ENCODE measurements at regions not wholly inside any gene's neighbourhood (a gene's known extent, or its start where the extent isn't known, plus 50 kb on each side); places are given as distances from the start of the nearest gene placed in this dataset.

DNA sequence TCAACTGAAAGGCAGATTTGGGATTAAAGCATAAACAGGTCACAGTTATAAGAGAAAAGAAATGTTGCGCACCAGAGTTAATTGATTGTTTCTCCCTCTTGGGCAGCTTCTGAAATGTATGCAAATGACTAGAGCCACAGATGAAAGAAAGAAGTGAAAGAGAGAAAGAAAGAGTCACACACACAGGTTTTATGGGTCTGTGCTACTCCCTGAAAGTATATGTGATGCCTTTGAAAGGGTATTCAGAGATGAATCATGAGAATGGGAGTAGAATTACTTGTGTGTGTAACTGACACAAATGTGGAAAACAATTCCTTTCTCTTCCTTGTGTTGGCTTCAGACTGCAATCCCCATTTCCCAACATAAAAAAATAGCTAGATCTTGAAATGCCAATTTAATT, 196.9 kb downstream of the FOXA2 start:
- TF ChIP-seq, protein P1, sequence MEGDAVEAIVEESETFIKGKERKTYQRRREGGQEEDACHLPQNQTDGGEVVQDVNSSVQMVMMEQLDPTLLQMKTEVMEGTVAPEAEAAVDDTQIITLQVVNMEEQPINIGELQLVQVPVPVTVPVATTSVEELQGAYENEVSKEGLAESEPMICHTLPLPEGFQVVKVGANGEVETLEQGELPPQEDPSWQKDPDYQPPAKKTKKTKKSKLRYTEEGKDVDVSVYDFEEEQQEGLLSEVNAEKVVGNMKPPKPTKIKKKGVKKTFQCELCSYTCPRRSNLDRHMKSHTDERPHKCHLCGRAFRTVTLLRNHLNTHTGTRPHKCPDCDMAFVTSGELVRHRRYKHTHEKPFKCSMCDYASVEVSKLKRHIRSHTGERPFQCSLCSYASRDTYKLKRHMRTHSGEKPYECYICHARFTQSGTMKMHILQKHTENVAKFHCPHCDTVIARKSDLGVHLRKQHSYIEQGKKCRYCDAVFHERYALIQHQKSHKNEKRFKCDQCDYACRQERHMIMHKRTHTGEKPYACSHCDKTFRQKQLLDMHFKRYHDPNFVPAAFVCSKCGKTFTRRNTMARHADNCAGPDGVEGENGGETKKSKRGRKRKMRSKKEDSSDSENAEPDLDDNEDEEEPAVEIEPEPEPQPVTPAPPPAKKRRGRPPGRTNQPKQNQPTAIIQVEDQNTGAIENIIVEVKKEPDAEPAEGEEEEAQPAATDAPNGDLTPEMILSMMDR (IDR thresholded peaks at IDR 0.05; ENCODE audit: insufficient read depth, low read length), result no peak
- no peak for TF ChIP-seq GABPA (IDR thresholded peaks at IDR 0.05; ENCODE audit: low read depth)

All from HL-60 (cell line).